ENCODE measurements at regions not wholly inside any gene's neighbourhood (a gene's known extent, or its start where the extent isn't known, plus 50 kb on each side); places are given as distances from the start of the nearest gene placed in this dataset.
"Not testable (repeated sequence)": the region's sequence is repeated elsewhere in the genome, so short reads cannot be mapped to it uniquely, and the experiment has no call there.

- Mint-ChIP-seq H3K27me3 (no peaks in the 10 kb centered on the region), H3K9me3 (no peaks in the 10 kb centered on the region), H3K4me3 (no peak overlapping the region), H3K27ac (no peak overlapping the region), H3K36me3 (no peaks in the 10 kb centered on the region), H3K4me1 (no peaks in the 10 kb centered on the region)
- DNase-seq, result no peak
- CTCF ChIA-PET, result no interaction called here
These were observed 501.6 kb upstream of the TNP1 start for GRCh38 chr2:217361483-217361880.

GRCh38 chr2:217360781-217361482 lies 501.1 kb upstream of the TNP1 start:
- H3K4me3 Mint-ChIP-seq, result no peak overlapping the region
- no peak overlapping the region for H3K27ac Mint-ChIP-seq
- no peaks in the 10 kb centered on the region for H3K4me1 Mint-ChIP-seq
- CTCF ChIA-PET, result no interaction called here
- H3K27me3 Mint-ChIP-seq, result no peaks in the 10 kb centered on the region
- DNase-seq, result no peak
- no peaks in the 10 kb centered on the region for H3K9me3 Mint-ChIP-seq
- no peaks in the 10 kb centered on the region for H3K36me3 Mint-ChIP-seq

- H3K27ac Mint-ChIP-seq, result no peak overlapping the region
- H3K9me3 Mint-ChIP-seq, result no peaks in the 10 kb centered on the region
- CTCF ChIA-PET, result no interaction called here
- no peaks in the 10 kb centered on the region for H3K36me3 Mint-ChIP-seq
- H3K27me3 Mint-ChIP-seq, result no peaks in the 10 kb centered on the region
- H3K4me1 Mint-ChIP-seq, result no peaks in the 10 kb centered on the region
- H3K4me3 Mint-ChIP-seq, result no peak overlapping the region
- no peak for DNase-seq
These were observed 500.2 kb upstream of the TNP1 start for GRCh38 chr2:217360111-217360510.

- peak overlapping the region; percentile 12 for H3K27ac Mint-ChIP-seq
- CTCF ChIA-PET, result no interaction called here
- H3K4me3 Mint-ChIP-seq, result no peak overlapping the region
- H3K36me3 Mint-ChIP-seq, result no peaks in the 10 kb centered on the region
- H3K27me3 Mint-ChIP-seq, result no peaks in the 10 kb centered on the region
- no peak for DNase-seq
- H3K4me1 Mint-ChIP-seq, result no peaks in the 10 kb centered on the region
- no peaks in the 10 kb centered on the region for H3K9me3 Mint-ChIP-seq
These were observed 498.2 kb upstream of the TNP1 start for GRCh38 chr2:217357886-217358620.

GRCh38 chr2:217356781-217357180 lies 496.9 kb upstream of the TNP1 start:
- Mint-ChIP-seq H3K4me3 (no peak overlapping the region), H3K36me3 (no peaks in the 10 kb centered on the region), H3K4me1 (no peaks in the 10 kb centered on the region), H3K27ac (no peak overlapping the region), H3K9me3 (no peaks in the 10 kb centered on the region), H3K27me3 (no peaks in the 10 kb centered on the region)
- DNase-seq, result no peak
- CTCF ChIA-PET, result interaction anchor here (0.8 kb wide), 1 partner anchor 214 kb away, joined by 3 read pairs; no protein-coding TSS in a partner anchor

GRCh38 chr2:217356142-217356541 lies 496.3 kb upstream of the TNP1 start:
- Mint-ChIP-seq H3K27me3 (no peaks in the 10 kb centered on the region), H3K4me3 (no peak overlapping the region), H3K27ac (no peak overlapping the region), H3K9me3 (no peaks in the 10 kb centered on the region), H3K36me3 (no peaks in the 10 kb centered on the region), H3K4me1 (no peaks in the 10 kb centered on the region)
- no peak for DNase-seq
- CTCF ChIA-PET, result interaction anchor here (0.8 kb wide), 1 partner anchor 214 kb away, joined by 3 read pairs; no protein-coding TSS in a partner anchor

- no peak for DNase-seq
- CTCF ChIA-PET, result no interaction called here
- Mint-ChIP-seq H3K27ac (no peak overlapping the region), H3K4me1 (no peaks in the 10 kb centered on the region), H3K4me3 (no peak overlapping the region), H3K9me3 (peaks cover 5% of the 10 kb centered on the region), H3K27me3 (no peaks in the 10 kb centered on the region), H3K36me3 (no peaks in the 10 kb centered on the region)
These were observed 493.7 kb upstream of the TNP1 start for GRCh38 chr2:217353591-217353990.

- H3K27me3 Mint-ChIP-seq, result no peaks in the 10 kb centered on the region
- H3K4me1 Mint-ChIP-seq, result no peaks in the 10 kb centered on the region
- peaks cover 5% of the 10 kb centered on the region for H3K9me3 Mint-ChIP-seq
- no peak for DNase-seq
- H3K27ac Mint-ChIP-seq, result no peak overlapping the region
- no peak overlapping the region for H3K4me3 Mint-ChIP-seq
- H3K36me3 Mint-ChIP-seq, result no peaks in the 10 kb centered on the region
- CTCF ChIA-PET, result no interaction called here
These were observed 491.5 kb upstream of the TNP1 start for GRCh38 chr2:217351378-217351777.

- H3K4me1 Mint-ChIP-seq, result no peaks in the 10 kb centered on the region
- H3K9me3 Mint-ChIP-seq, result peaks cover 5% of the 10 kb centered on the region
- H3K36me3 Mint-ChIP-seq, result no peaks in the 10 kb centered on the region
- CTCF ChIA-PET, result no interaction called here
- no peak for DNase-seq
- no peaks in the 10 kb centered on the region for H3K27me3 Mint-ChIP-seq
- no peak overlapping the region for H3K27ac Mint-ChIP-seq
- H3K4me3 Mint-ChIP-seq, result no peak overlapping the region
These were observed 489.4 kb upstream of the TNP1 start for GRCh38 chr2:217349251-217349650.

GRCh38 chr2:217347630-217348029 lies 487.8 kb upstream of the TNP1 start:
- DNase-seq, H3K9me3 Mint-ChIP-seq, CTCF ChIA-PET, H3K36me3 Mint-ChIP-seq, H3K27me3 Mint-ChIP-seq, H3K27ac Mint-ChIP-seq, H3K4me3 Mint-ChIP-seq, H3K4me1 Mint-ChIP-seq: not testable (repeated sequence)

GRCh38 chr2:217346043-217346442 lies 486.2 kb upstream of the TNP1 start:
- H3K4me1 Mint-ChIP-seq, H3K9me3 Mint-ChIP-seq, H3K27ac Mint-ChIP-seq, DNase-seq, CTCF ChIA-PET, H3K27me3 Mint-ChIP-seq, H3K36me3 Mint-ChIP-seq, H3K4me3 Mint-ChIP-seq: not testable (repeated sequence)

- CTCF ChIA-PET, result no interaction called here
- Mint-ChIP-seq H3K36me3 (no peaks in the 10 kb centered on the region), H3K4me1 (no peaks in the 10 kb centered on the region), H3K9me3 (no peaks in the 10 kb centered on the region), H3K4me3 (no peak overlapping the region), H3K27me3 (no peaks in the 10 kb centered on the region), H3K27ac (no peak overlapping the region)
- DNase-seq, result no peak
These were observed 481.0 kb upstream of the TNP1 start for GRCh38 chr2:217340899-217341298.

GRCh38 chr2:217340176-217340575 lies 480.3 kb upstream of the TNP1 start:
- H3K36me3 Mint-ChIP-seq, result no peaks in the 10 kb centered on the region
- DNase-seq, result no peak
- CTCF ChIA-PET, result no interaction called here
- H3K9me3 Mint-ChIP-seq, result no peaks in the 10 kb centered on the region
- H3K4me1 Mint-ChIP-seq, result no peaks in the 10 kb centered on the region
- H3K27me3 Mint-ChIP-seq, result no peaks in the 10 kb centered on the region
- no peak overlapping the region for H3K27ac Mint-ChIP-seq
- H3K4me3 Mint-ChIP-seq, result no peak overlapping the region

- CTCF ChIA-PET, result no interaction called here
- no peak overlapping the region for H3K4me3 Mint-ChIP-seq
- no peaks in the 10 kb centered on the region for H3K27me3 Mint-ChIP-seq
- no peaks in the 10 kb centered on the region for H3K4me1 Mint-ChIP-seq
- DNase-seq, result no peak
- no peaks in the 10 kb centered on the region for H3K36me3 Mint-ChIP-seq
- no peaks in the 10 kb centered on the region for H3K9me3 Mint-ChIP-seq
- H3K27ac Mint-ChIP-seq, result no peak overlapping the region
These were observed 479.9 kb upstream of the TNP1 start for GRCh38 chr2:217339753-217340152.

GRCh38 chr2:217338306-217338916 lies 478.5 kb upstream of the TNP1 start:
- DNase-seq, result no peak
- H3K27ac Mint-ChIP-seq, result no peak overlapping the region
- no peak overlapping the region for H3K4me3 Mint-ChIP-seq
- no peaks in the 10 kb centered on the region for H3K9me3 Mint-ChIP-seq
- CTCF ChIA-PET, result no interaction called here
- no peaks in the 10 kb centered on the region for H3K36me3 Mint-ChIP-seq
- no peaks in the 10 kb centered on the region for H3K27me3 Mint-ChIP-seq
- H3K4me1 Mint-ChIP-seq, result no peaks in the 10 kb centered on the region

Data from activated naive CD4-positive, alpha-beta T cell treated with anti-CD3 and anti-CD28 coated beads, Interleukin-2, amount 10 ng/mL, durations not matched to agents 7 days and 5 days (primary cell).